Ammon's horn (tissue), 1 donor: ENCODE measurements at regions not wholly inside any gene's neighbourhood (a gene's known extent, or its start where the extent isn't known, plus 50 kb on each side); places are given as distances from the start of the nearest gene placed in this dataset.

Experiments
- DNase-seq: peaks from one replicate; pipeline ENCODE4 v3.0.0-alpha.2; 2016; ENCODE audit warnings: low spot score

GRCh38 chr10:90413196-90413595, 444.6 kb downstream of the HTR7 start:
- no peak for DNase-seq

- DNase-seq, result no peak
Measured at GRCh38 chr10:90414926-90415325, 442.9 kb downstream of the HTR7 start.

- no peak for DNase-seq
Measured at GRCh38 chr10:90417029-90417428, 440.8 kb downstream of the HTR7 start.

GRCh38 chr10:90417476-90418210, 440.2 kb downstream of the HTR7 start:
- no peak for DNase-seq

GRCh38 chr10:90418869-90419652, 438.8 kb downstream of the HTR7 start:
- DNase-seq, result no peak

- no peak for DNase-seq
Measured at GRCh38 chr10:90420637-90421318, 437.1 kb downstream of the HTR7 start.

- no peak for DNase-seq
Measured at GRCh38 chr10:90421874-90422273, 436.0 kb downstream of the HTR7 start.

- DNase-seq, result no peak
Measured at GRCh38 chr10:90424730-90425129, 433.1 kb downstream of the HTR7 start.

GRCh38 chr10:90430186-90430585, 427.7 kb downstream of the HTR7 start:
- no peak for DNase-seq

- DNase-seq, result no peak
Measured at GRCh38 chr10:90432866-90433265, 425.0 kb downstream of the HTR7 start.

GRCh38 chr10:90435296-90435695, 422.5 kb downstream of the HTR7 start:
- DNase-seq, result no peak

GRCh38 chr10:90437452-90437851, 420.4 kb downstream of the HTR7 start:
- DNase-seq, result no peak

GRCh38 chr10:90440870-90441269, 417.0 kb downstream of the HTR7 start:
- no peak for DNase-seq

- DNase-seq, result no peak
Measured at GRCh38 chr10:90443342-90443741, 414.5 kb downstream of the HTR7 start.

GRCh38 chr10:90447831-90448230, 410.0 kb downstream of the HTR7 start:
- no peak for DNase-seq

- no peak for DNase-seq
Measured at GRCh38 chr10:90450797-90451196, 407.0 kb downstream of the HTR7 start.

- DNase-seq, result no peak
Measured at GRCh38 chr10:90451283-90451682, 406.6 kb downstream of the HTR7 start.

- DNase-seq, result no peak
Measured at GRCh38 chr10:90458054-90458453, 399.8 kb downstream of the HTR7 start.

- no peak for DNase-seq
Measured at GRCh38 chr10:90458571-90458970, 399.3 kb downstream of the HTR7 start.

GRCh38 chr10:90461437-90462155, 396.2 kb downstream of the HTR7 start:
- no peak for DNase-seq

- no peak for DNase-seq
Measured at GRCh38 chr10:90462749-90463470, 394.9 kb downstream of the HTR7 start.

GRCh38 chr10:90464329-90464728, 393.5 kb downstream of the HTR7 start:
- no peak for DNase-seq
